ENCODE measurements at regions not wholly inside any gene's neighbourhood (a gene's known extent, or its start where the extent isn't known, plus 50 kb on each side); places are given as distances from the start of the nearest gene placed in this dataset.
"Not testable (repeated sequence)": the region's sequence is repeated elsewhere in the genome, so short reads cannot be mapped to it uniquely, and the experiment has no call there.

- no peak for DNase-seq (ENCODE audit: low read depth, low spot score)
- ChIA-PET CTCF (interaction anchor here (0.6 kb wide), 1 partner anchor 299 kb away, joined by 3 read pairs; no protein-coding TSS in a partner anchor), POLR2A (no interaction called here)
- TF ChIP-seq, protein P1, sequence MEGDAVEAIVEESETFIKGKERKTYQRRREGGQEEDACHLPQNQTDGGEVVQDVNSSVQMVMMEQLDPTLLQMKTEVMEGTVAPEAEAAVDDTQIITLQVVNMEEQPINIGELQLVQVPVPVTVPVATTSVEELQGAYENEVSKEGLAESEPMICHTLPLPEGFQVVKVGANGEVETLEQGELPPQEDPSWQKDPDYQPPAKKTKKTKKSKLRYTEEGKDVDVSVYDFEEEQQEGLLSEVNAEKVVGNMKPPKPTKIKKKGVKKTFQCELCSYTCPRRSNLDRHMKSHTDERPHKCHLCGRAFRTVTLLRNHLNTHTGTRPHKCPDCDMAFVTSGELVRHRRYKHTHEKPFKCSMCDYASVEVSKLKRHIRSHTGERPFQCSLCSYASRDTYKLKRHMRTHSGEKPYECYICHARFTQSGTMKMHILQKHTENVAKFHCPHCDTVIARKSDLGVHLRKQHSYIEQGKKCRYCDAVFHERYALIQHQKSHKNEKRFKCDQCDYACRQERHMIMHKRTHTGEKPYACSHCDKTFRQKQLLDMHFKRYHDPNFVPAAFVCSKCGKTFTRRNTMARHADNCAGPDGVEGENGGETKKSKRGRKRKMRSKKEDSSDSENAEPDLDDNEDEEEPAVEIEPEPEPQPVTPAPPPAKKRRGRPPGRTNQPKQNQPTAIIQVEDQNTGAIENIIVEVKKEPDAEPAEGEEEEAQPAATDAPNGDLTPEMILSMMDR (IDR thresholded peaks at IDR 0.05; ENCODE audit: low read depth, low read length) = no peak
- H3K9me3 ChIP-seq (ENCODE audit: control insufficient read depth, insufficient read depth, low read length) = peaks cover 3% of the 10 kb centered on the region; the same call in 1 of the 2 replicates
- H3K27ac ChIP-seq (ENCODE audit: low read depth, low read length) = no peak overlapping the region
- H3K27me3 ChIP-seq (ENCODE audit: control insufficient read depth, insufficient read depth, low read length) = peaks cover 15% of the 10 kb centered on the region
- no peak overlapping the region for H3K4me3 ChIP-seq (ENCODE audit: low read depth, low read length)
Observed at GRCh38 chr21:34222031-34222335, 141.8 kb upstream of the KCNE2 start.

- Histone ChIP-seq H3K27ac (ENCODE audit: low read depth, low read length) (no peak overlapping the region), H3K9me3 (ENCODE audit: control insufficient read depth, insufficient read depth, low read length) (peaks cover 3% of the 10 kb centered on the region; the same call in 1 of the 2 replicates), H3K27me3 (ENCODE audit: control insufficient read depth, insufficient read depth, low read length) (peaks cover 15% of the 10 kb centered on the region), H3K4me3 (ENCODE audit: low read depth, low read length) (no peak overlapping the region)
- ChIA-PET POLR2A (no interaction called here), CTCF (no interaction called here)
- TF ChIP-seq, protein P1 (IDR thresholded peaks at IDR 0.05; ENCODE audit: low read depth, low read length) = no peak
- DNase-seq (ENCODE audit: low read depth, low spot score) = no peak
Observed at GRCh38 chr21:34223376-34223775, 140.4 kb upstream of the KCNE2 start.

DNA sequence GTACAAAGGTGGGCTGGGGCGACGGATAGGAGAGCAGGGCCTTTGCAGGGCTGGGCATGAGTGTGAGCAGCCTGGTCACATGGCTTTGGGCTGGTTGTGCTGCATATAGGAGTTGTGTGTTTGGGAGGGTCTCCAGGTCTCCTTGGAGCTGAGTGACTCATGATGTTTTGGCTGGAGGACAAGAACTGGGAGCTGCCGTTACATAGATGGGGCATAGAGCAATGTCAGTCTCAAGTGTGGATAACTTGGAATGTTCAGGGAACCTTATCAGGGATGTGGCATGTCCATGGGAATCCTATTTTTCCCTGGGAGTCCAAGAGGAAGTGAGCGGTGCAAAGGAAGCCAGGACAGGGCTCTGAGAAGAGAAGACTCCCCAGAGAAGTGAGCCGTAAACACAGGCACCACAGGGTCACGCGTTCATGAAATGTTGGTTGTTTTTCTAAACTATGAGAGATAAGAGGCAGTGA is 136.4 kb upstream of the KCNE2 start:
- TF ChIP-seq, protein P1 (IDR thresholded peaks at IDR 0.05; ENCODE audit: low read depth, low read length) = no peak
- no peaks in the 10 kb centered on the region for H3K9me3 ChIP-seq (ENCODE audit: control insufficient read depth, insufficient read depth, low read length)
- CTCF ChIA-PET = no interaction called here
- no peak overlapping the region for H3K27ac ChIP-seq (ENCODE audit: low read depth, low read length)
- no peak overlapping the region for H3K4me3 ChIP-seq (ENCODE audit: low read depth, low read length)
- POLR2A ChIA-PET = no interaction called here
- peak; percentile 6 for DNase-seq (ENCODE audit: low read depth, low spot score)
- peaks cover 6% of the 10 kb centered on the region for H3K27me3 ChIP-seq (ENCODE audit: control insufficient read depth, insufficient read depth, low read length)

DNA sequence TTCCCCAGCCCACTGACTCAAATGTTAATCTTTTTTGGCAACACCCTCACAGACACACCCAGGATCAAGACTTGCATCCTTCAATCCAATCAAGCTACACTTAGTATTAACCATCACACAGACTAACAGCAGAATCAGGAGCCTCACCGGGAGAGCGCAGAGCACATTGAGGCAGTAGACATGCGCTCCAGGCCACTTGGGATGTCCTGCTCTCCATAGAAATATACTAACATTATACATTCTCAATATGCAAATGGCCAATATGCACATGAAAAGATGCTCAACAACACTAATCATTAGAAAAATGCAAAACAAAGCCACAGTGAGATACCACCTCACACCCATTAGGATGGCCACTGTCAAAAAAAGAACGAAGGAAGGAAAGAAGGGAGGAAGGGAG is 135.0 kb upstream of the KCNE2 start:
- ChIA-PET CTCF (no interaction called here), POLR2A (no interaction called here)
- H3K27ac ChIP-seq (ENCODE audit: low read depth, low read length) = no peak overlapping the region
- no peak for DNase-seq (ENCODE audit: low read depth, low spot score)
- peaks cover 2% of the 10 kb centered on the region for H3K27me3 ChIP-seq (ENCODE audit: control insufficient read depth, insufficient read depth, low read length)
- H3K9me3 ChIP-seq (ENCODE audit: control insufficient read depth, insufficient read depth, low read length) = no peaks in the 10 kb centered on the region
- TF ChIP-seq, protein P1 (IDR thresholded peaks at IDR 0.05; ENCODE audit: low read depth, low read length) = no peak
- H3K4me3 ChIP-seq (ENCODE audit: low read depth, low read length) = no peak overlapping the region

DNA sequence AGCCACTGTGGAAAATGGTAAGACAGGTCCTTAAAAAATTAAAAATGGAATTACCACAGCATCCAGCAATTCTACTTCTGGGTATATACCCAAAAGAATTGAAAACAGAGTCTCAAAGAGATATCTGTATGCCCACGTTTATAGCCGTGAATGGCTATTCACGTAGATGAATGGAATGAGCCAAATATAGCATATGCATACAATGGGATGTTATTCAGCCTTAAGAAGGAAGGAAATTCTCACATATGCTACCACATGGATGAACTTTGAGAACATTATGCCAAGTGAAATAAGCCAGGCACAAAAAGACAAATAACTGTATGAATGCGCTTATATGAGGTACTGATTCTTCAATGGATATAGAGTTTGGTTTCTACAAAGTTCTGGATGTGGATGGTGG is 134.5 kb upstream of the KCNE2 start:
- CTCF ChIA-PET = no interaction called here

DNA sequence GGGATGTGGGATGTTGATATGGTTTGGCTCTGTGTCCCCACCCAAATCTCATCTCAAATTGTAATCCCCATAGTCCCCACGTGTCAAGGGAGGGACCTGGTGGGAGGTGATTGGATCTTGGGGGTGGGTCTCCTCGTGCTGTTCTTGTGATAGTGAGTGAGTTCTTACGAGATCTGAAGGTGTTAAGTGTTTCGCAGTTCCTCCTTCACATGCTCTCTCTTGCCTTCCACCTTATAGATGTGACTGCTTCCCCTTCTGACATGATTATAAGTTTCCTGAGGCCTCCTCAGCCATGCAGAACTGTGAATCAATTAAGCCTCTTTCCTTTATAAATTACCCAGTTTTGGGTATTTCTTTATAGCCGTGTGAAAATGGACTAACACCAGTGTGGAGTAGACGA is 130.1 kb upstream of the KCNE2 start:
- H3K27me3 ChIP-seq (ENCODE audit: control insufficient read depth, insufficient read depth, low read length) = peaks cover 10% of the 10 kb centered on the region
- H3K4me3 ChIP-seq (ENCODE audit: low read depth, low read length); DNase-seq (ENCODE audit: low read depth, low spot score); H3K27ac ChIP-seq (ENCODE audit: low read depth, low read length); POLR2A ChIA-PET; CTCF ChIA-PET; H3K9me3 ChIP-seq (ENCODE audit: control insufficient read depth, insufficient read depth, low read length): not testable (repeated sequence)

More for the DNA sequence above, 134.5 kb upstream of the KCNE2 start:
- H3K27ac ChIP-seq (ENCODE audit: low read depth, low read length) = no peak overlapping the region
- TF ChIP-seq, protein P1 (IDR thresholded peaks at IDR 0.05; ENCODE audit: low read depth, low read length) = no peak
- peaks cover 2% of the 10 kb centered on the region for H3K27me3 ChIP-seq (ENCODE audit: control insufficient read depth, insufficient read depth, low read length)
- no peak for DNase-seq (ENCODE audit: low read depth, low spot score)
- POLR2A ChIA-PET = no interaction called here
- H3K9me3 ChIP-seq (ENCODE audit: control insufficient read depth, insufficient read depth, low read length) = no peaks in the 10 kb centered on the region
- no peak overlapping the region for H3K4me3 ChIP-seq (ENCODE audit: low read depth, low read length)
